Stimulated activated CD8-positive, alpha-beta memory T cell treated with anti-CD3 and anti-CD28 coated beads, Interleukin-7, amount 100 ng/mL, for 24 hours (primary cell): ENCODE measurements at regions not wholly inside any gene's neighbourhood (a gene's known extent, or its start where the extent isn't known, plus 50 kb on each side); places are given as distances from the start of the nearest gene placed in this dataset.
"Not testable (repeated sequence)": the region's sequence is repeated elsewhere in the genome, so short reads cannot be mapped to it uniquely, and the experiment has no call there.

Experiments
- DNase-seq: peaks from one replicate; pipeline ENCODE4 v3.0.0-alpha.2; 2020; ENCODE audit warnings: low read depth

GRCh38 chr9:17846948-17847655 is 268.2 kb downstream of the SH3GL2 start:
- no peak for DNase-seq

DNA sequence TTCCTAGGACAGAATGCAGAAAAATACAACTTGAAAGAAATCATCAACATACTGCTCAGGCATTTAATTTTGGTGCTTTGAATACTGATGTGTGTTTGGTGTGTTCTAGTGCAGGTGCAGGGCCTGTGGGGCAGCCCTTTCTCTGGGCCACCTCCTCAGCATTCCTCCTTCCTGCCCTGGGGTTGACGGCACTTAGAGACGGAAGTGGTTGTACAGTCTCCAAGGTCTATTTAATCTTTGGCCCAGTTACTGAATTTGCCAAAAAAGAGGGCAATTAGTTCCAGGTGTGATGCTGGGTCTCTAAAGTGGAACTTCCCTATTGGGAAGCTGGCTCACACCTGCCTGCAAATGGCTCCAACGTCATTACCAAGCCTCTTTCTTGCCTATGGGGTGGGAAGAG is 269.0 kb downstream of the SH3GL2 start:
- no peak for DNase-seq

DNA sequence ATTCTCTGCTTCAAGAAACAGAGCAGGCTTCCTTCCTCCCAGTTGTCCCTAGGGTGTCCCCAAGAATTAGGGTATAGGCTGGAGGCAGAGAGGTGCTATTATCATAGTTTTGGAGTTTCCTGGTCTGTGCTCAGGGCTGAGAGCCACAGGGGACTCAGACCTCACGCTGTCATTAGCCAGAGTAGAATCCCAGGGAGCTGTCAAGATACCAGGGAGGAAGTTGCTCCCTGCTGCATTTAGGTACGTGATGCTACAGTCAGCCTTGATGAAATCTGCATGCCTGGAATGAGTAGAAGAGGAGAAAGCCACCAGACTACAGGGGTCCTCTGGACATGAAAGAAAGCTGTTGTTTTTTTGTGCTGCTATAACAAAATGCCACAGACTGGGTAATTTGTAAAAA is 273.2 kb downstream of the SH3GL2 start:
- no peak for DNase-seq

DNA sequence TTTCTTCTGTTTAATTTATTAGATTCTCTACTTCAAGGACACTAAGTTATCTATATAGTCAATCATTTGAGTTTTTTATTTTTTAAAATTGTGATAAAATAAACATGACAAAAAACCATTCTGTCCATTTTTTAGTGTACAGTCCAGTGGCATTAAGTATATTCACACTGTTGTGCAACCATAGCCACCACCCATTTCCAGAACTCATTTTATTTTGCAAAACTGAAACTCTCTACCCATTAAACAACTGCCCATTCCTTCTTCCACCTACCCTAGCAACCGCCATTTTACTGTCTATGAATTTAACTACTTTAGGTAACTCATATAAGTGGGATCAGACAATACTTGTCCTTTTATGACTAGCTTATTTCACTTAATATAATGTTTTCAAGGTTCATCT is 275.6 kb downstream of the SH3GL2 start:
- no peak for DNase-seq

DNA sequence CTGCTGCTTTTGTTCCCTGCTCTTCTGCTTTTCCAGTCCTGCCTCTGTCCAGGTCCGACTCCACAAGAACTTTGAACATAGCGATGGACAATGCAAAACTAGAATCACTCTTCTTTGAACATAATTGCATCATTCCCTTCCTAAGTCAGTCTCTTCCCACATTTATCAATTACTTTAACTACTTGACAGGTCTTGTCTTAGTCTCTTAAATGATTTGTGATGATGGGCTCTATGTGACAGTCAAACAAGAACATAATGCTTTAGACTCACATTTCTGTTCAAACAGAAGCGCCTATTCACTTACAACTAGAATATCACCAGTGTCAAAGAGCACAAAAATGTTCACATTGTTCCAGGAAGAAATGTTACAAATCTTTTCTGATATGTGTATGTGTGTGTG is 278.1 kb downstream of the SH3GL2 start:
- no peak for DNase-seq

- DNase-seq, result no peak
These were observed 280.4 kb downstream of the SH3GL2 start for GRCh38 chr9:17859228-17859627.

DNA sequence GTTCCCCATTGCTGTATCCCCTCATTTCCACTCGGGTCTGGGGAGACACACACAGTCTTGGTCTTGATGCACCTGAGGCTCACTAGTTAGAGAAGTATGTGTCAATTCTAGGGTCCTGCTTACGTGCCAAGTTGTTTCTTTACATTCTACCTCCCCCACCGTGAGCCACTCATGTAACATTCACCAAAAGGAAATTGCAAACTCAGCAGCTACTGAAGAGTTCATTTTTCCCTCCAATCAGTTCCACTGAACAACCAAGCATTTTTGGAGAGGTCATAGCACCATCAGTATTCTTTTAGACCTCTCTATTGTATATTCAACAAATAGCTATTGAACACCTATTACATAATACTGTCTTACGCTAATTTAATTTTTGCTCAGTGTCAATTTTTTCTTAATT is 281.1 kb downstream of the SH3GL2 start:
- no peak for DNase-seq

DNA sequence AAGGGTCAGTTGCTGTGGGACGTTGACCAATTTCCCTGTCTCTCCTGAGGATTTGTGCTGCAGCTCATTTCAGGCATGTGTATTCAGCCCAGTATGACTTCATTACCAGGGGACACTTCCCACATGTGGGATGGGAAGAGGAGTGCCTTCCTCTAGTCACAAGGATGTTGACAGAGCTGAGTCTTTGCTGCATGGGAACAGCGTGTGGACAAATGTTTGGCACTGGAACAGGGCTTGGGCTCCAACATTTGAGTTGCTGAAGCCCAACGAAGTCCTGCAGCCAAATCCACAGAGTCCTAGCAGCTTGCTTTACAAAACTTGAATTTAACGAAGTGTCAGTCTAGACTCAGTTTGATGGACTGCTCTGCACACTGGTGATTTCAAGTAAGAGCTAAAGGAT is 283.2 kb downstream of the SH3GL2 start:
- no peak for DNase-seq

GRCh38 chr9:17862629-17863028 is 283.8 kb downstream of the SH3GL2 start:
- DNase-seq, result no peak

DNA sequence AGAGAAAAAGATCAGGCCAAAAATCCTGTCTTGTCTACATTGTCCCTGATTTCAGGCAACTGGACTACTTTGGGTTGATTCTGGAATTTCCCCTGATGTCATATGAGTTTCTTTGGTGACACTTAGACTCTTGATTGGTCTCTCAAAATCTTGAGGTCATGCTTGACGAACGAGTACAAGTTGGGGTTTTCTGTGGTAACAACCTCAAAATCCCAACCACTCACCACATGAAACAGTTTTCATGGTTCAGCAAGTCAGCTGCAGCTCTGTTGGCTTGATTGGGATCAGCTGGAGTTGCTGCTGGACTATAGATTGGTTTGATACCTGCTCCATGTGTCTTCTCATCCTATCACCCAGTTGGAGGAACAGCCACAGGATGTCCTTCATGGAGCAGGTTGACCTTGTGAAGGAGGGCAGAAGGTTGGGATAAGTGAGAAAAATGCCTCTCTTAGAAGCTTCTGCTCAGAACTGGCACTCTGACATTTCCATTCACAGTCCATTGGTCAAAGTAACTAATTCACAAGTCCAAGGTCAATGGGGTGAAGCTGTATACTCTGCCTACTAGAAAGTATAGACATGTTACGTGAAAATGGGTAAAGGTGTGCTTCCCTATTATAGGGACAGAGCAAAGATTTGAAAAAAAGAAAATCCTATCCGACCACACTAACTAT is 284.5 kb downstream of the SH3GL2 start:
- DNase-seq, result no peak

DNA sequence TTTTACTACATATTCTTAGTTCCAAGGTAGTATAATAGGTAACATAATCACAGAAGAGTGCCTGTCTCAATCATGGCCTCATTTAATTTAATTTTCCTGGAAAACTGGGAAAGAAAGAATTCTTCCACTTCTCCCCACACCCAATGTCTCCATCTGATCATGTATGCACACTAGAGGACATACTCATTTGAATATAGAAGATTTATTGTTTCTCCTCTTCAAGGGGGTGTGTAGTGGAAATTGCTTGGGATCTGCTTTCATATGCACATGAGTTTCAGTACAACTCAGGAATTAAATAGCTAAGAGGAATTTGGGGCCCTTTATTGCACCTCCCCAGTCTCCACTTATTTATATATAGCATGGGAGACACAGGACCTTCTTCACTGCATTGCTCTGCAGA is 285.1 kb downstream of the SH3GL2 start:
- DNase-seq, result no peak

GRCh38 chr9:17864951-17865350 is 286.1 kb downstream of the SH3GL2 start:
- DNase-seq, result no peak

GRCh38 chr9:17865881-17866280 is 287.0 kb downstream of the SH3GL2 start:
- no peak for DNase-seq

DNA sequence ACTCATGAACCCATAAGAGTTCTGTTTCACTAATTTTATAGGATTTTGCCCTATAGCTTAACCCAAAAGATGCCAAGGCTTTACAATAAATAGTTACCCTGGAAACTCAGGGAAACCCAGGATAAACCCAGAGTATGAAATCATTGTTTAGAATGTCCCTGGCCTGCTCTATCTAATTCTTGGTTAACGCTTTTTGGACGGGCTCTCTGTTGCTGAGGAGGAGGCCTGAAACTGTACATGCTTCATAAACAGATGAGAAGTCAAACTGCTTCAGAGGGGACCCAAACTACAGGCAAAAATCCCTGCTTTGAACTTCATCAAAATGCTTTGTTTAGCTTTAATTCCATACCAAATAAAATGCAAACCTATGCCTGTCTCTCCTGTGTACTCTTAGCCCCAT is 291.9 kb downstream of the SH3GL2 start:
- DNase-seq, result no peak

DNA sequence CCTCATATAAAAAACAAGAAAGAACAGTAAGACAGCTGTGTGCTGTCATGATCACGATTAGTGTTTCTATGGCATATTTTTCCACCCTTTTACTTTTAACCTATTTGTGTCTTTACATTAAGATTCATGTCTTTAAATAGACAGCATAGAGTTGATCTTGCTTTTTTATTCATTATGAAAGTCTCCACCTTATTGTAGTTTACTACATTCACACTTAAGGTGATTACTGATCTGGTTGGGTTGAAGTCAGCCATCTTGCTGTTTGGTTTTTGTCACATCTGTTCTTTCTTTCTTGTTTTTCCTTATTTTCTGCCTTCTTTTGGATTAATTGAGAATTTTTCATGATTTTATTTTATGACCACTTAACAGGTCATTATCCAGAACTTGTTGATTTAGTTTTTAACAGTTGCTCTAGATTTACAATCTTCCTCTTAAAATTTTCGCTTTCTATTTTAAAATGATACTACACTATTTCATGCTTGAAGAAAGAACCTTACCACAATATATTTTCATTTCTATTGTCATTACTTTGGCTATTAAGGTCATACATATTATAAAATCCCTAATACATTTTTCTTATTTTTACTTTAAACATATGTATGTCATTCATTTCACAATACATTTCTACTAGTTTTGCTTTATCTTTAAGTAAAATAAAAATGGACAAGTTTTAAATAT is 292.5 kb downstream of the SH3GL2 start:
- DNase-seq, result no peak

GRCh38 chr9:17875886-17876285 is 297.0 kb downstream of the SH3GL2 start:
- DNase-seq, result no peak

GRCh38 chr9:17876687-17877086 is 297.8 kb downstream of the SH3GL2 start:
- DNase-seq, result no peak

DNA sequence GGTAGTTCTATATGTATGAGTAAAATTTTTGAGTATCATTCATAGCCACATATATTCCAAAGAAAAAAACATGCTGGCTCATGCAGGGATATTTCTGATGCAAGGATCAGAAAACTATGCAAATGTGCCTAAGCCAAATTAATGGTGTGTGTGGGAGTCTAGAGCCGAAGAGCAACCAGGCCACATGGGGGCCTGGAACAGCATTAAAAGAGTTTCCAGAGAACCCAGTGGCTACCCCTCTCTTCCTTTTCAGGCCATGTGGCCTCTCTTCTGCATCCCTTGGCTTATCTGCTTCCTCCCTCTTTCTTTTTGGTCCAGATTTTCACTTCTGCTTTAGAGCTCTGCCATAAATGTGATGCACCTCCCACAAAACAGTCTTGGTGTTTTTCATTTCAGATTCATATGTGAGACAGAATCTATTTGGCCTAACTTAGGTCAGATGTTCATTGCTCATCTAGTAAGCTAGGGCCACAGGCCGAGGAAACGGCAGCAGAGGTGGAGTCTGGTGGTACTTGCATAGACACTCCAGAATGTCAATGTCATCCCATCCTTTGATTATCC is 300.0 kb downstream of the SH3GL2 start:
- DNase-seq, result no peak

DNA sequence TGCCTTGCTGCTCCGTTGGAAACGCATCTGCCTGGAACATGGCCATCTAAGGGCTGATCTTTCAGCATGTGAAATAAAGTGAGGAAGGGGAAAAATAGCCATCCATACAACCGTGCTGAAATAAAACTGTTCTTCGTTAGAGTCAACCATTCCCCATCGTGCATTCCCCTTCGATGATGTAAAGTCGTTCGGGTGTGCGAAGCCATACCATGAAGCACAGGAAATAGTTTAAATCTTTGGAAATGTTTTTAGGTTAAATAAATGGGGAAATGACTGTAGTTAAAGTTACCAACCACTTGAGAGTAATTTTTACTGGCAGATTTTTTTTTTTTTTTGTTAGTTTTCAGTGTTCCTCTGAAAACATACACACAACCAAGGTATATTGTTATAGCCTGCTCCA is 302.5 kb downstream of the SH3GL2 start:
- no peak for DNase-seq

- DNase-seq, result no peak
These were observed 304.1 kb downstream of the SH3GL2 start for GRCh38 chr9:17882688-17883594.

DNA sequence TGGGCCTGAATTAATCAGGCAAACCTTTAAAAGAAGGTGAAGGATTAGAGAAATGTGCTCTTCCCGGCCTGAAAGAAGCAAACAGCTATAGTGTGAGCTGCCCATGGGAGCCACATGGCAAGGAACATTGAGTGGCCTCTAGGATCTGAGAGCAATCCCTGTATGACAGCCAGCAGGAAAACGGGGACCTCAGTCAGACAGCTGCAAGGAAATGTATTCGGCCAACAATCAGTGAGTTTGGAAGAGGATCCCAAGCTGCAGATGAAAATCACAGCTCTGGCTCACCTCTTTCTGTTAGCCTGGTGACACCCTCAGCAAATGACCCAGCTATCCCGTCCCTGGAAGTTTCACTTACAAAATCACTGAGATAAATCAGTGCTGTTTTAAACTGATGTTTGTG is 309.2 kb downstream of the SH3GL2 start:
- DNase-seq, result no peak

DNA sequence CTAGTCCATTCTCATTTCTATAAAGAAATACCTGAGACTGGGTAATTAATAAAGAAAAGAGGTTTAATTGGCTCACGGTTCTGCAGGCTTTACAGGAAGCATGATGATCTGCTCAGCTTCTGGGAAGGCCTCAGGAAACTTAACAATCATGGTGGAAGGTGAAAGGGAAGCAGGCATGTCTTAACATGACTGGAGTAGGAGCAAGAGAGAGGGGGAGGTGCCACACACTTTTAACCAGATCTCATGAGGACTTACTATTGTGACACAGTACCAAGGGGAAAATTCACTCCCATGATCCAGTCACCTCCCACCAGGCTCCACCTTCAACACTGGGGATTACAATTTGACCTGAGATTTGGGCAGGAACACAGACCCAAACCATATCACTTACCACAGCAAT is 310.1 kb downstream of the SH3GL2 start:
- not testable (repeated sequence) for DNase-seq
